Suppressor macrophage (primary cell): ENCODE measurements at regions not wholly inside any gene's neighbourhood (a gene's known extent, or its start where the extent isn't known, plus 50 kb on each side); places are given as distances from the start of the nearest gene placed in this dataset.

Source experiments
- DNase-seq, 4 experiments: peaks; one replicate each; pipeline ENCODE4 v3.0.0-alpha.2; 2020 to 2022

DNA sequence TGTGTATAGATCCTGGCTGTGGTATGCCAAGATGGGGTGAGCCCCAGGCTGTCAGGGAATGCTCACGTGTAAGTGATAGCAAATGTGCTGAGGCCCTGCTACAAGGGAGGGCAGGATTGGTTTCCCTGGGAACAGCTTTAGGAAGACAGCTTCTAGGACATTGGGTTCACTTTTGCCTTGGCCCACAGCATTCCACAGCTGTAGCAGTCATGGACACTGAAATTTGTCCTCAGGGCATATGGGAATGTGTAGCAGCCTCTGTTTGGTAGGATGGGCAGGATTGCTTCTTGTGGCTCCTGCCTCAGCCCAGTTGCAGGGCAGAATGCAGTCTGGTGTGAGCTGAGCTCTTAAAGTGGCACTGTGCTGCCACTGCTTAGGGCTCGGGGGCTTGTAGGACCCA, 1061.7 kb upstream of the WWC1 start:
- DNase-seq = no peak

- DNase-seq = no peak
These were observed 1061.0 kb upstream of the WWC1 start for GRCh38 chr5:167230414-167230813.

DNA sequence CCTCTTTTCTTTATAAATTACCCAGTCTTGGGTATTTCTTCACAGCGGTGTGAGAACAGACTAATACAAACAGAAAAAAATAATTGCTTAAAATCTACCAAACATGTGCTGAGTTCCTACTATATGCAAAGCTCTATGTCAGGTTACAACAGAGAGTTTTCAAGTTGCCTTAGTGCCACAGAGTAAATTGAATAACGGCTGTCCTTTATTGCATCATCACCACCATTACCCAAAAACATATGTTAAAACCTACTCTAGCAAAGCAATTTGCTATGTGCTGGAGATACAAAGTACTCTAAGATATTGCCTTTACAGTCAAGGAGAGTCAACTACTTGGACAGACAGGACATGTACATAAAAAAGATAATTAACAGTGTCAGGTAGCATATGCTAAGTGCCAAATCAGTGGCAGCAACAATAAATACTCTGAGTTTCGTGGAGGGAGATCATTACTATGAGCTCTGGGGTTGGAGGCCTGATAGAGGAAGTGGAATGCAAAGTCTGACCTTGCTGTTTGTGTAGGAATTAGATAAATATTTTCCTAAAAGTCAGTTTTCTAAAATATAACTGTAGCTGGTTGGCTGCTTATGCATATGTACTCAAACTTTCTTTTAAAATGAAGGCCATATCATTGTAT, 1058.7 kb upstream of the WWC1 start:
- DNase-seq = no peak

DNA sequence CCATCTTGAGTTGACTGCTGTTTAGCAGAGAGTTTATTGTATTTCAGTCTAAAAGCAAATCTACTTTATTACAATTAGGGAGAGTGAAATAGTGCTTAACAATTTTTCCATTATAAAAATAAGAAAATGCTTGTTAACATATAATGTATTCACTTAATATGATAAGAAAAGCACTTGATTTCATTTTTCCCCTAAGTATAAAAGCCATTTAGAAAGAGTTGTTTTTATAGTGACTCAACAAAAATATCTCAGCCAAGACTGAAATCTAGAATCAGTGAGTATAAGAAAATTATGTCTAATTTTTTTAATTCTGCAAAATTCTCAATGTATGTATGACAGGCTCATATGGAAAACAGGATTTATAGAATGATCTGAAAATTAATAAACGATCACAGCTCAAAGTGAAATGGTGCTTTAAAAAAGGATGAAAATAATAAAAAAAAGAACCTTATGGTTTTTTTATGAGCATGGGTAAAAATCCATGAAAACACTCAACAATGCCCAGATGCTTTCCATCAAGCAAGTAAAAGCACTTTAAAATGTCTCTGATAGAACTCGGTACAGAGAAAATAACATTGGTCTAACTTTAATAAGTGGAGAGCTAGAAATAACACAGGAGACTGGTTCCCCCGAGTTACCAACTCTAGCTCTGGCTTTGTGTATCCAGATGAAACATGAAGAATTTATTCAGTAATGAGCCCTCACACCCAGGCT, 1057.8 kb upstream of the WWC1 start:
- DNase-seq = no peak

GRCh38 chr5:167241436-167242067, 1049.9 kb upstream of the WWC1 start:
- DNase-seq = no peak

- no peak for DNase-seq
These were observed 1048.7 kb upstream of the WWC1 start for GRCh38 chr5:167242701-167243100.

GRCh38 chr5:167243463-167243862, 1048.0 kb upstream of the WWC1 start:
- DNase-seq = no peak

GRCh38 chr5:167244583-167244982, 1046.9 kb upstream of the WWC1 start:
- no peak for DNase-seq

DNA sequence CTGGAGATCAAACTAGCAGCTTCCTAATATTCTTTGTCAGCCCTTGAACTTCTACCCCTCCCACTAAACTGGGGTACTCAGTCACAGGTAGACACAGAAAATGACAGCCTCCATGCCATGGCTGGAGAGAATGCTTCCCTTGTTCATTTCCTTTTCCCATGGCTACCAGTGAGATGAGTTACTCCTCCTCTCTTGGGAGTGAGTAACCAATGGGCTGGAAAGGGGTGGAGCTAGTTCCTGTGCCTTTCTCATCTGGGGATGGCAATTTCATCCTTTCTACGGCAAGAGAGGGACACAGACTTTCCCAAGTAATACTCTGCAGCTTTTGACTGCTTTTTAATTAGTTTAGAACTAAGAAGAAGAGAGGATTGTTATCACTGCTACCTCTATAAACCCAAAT, 1045.6 kb upstream of the WWC1 start:
- no peak for DNase-seq

GRCh38 chr5:167247816-167248215, 1043.6 kb upstream of the WWC1 start:
- DNase-seq = no peak

- DNase-seq = no peak
These were observed 1043.2 kb upstream of the WWC1 start for GRCh38 chr5:167248257-167248656.

GRCh38 chr5:167250996-167251395, 1040.4 kb upstream of the WWC1 start:
- DNase-seq = no peak

GRCh38 chr5:167254132-167254531, 1037.3 kb upstream of the WWC1 start:
- DNase-seq = no peak

DNA sequence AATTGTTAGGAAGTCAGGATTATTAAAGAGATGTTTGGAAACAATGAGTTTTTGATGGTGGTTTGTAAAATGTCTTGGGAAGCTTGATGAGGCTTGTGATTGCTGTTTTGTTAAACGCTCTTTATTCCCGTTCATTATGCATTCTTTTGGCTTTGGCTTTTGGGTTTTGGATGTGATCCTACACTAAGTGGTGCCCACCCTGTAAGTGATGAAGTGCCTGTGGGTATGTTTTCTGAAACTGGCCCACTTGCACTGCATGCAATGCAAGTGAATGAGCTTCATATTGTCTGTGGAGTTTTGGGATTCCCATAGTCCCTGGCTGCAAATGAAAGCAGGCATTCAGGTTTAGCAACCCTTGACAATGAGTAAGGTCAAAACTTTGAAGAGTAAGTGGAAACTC, 1035.5 kb upstream of the WWC1 start:
- DNase-seq = no peak

GRCh38 chr5:167259806-167260205, 1031.6 kb upstream of the WWC1 start:
- DNase-seq = no peak

GRCh38 chr5:167261309-167262100, 1029.9 kb upstream of the WWC1 start:
- DNase-seq = no peak

DNA sequence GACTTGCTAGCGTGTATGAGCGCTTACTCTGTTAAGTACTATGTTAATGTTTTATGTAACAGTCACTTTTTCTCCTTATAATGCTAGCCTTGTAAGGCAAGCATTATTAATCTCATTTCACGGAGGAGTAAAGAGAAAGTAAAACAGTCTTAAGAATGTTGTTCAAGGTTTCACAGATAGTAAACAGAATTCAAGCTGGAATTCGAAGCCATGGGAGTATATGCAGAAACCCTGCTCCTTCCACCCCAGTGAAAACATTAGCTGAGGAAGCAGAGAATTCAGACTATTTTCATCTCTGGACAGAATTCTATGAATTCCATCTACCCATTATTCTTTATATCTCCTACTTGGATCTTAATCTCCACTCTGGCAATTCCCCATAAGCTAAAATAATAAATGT, 1028.3 kb upstream of the WWC1 start:
- no peak for DNase-seq

DNA sequence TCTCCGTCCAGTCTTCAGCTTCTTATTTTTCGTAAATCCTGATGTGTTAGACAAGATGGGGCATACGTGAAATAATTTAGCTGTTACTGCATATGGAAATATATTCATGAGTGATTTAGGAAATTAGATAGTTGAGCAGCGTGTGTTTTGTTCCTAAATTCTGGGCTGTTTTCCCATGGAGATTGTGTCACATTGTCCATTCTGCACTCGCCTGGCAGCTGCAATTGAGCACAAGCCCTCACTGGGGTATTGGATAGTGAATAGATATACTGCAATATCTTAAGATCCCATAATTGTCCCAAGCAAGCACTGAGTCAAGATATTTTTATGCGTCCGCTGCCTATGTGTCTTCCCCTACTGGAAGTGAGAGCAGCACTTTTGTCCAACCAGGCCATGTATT, 1027.1 kb upstream of the WWC1 start:
- no peak for DNase-seq

DNA sequence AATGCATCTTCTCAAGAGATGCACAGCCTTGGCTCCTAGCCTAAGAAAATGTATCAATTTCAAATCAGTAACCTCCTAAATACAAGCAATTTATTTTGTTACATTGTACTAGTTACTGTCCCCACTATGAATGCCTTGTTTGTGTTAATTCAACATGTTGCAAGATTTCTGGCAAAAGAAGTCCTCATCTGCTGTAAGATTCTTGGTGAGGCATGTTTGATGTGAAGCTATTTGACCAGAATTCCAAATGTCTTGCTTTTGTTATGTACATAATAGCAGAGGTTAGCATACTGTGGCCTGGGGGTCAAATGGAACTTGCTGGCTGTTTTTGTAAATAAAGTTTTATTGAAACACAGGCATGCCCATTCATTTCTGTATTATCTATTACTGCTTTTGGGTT, 1023.1 kb upstream of the WWC1 start:
- DNase-seq = no peak

DNA sequence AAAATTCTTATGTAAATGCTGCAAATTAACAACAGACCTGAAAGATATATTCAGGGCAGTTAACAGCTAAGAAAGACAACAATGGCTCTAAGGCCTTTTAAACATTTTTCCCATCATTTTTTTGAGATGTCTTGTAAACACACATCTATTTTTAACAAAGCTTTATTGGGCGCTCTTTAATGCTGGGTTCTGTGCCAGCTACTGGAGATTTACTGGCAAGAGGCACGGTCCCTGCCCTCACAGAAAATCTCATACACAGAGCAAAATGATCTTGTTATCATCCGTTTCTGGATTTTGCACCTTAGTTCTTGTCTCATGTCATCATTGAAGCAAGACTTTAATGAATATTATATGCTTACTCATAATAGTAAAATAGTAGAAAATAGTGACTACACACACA, 1022.3 kb upstream of the WWC1 start:
- no peak for DNase-seq

GRCh38 chr5:167271081-167271480, 1020.4 kb upstream of the WWC1 start:
- no peak for DNase-seq

- no peak for DNase-seq
These were observed 1019.9 kb upstream of the WWC1 start for GRCh38 chr5:167271511-167271910.

GRCh38 chr5:167280111-167280510, 1011.3 kb upstream of the WWC1 start:
- DNase-seq = no peak
